ENCODE measurements at regions not wholly inside any gene's neighbourhood (a gene's known extent, or its start where the extent isn't known, plus 50 kb on each side); places are given as distances from the start of the nearest gene placed in this dataset.

DNA sequence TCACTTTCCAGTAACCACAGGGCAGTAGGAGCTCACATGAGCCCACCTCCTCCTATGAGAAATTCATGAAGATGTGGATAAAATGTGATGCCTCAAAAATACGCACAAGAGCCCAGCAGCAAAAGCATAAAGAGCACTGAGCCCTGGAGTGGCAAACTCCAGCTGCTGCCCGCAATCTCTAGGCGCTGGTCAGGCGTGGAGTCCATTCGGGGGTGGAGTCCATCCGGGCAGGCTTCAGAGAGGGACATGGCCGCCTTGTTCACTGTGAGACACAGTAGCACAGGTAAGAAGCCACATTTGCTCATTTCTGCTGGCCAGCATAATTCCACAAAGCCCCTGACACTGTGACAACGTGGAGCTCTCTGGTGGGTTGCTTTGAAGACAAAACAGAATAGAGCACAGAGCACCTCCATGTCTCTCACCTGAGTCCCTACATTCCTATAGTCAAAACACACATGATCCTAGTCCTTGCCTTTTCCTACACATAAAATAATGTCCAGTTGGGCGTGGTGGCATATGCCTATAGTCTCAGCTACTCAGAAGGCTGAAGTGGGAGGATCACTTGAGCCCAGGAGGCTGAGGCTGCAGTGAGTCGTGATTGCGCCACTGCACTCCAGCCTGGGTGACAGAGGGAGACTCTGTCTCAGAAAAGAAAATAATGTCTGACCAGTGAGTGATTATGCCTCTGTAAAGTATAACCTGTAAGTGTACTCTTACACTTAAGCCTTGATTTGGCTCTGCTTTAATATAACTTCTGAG lies 365.2 kb downstream of the GADD45G start:
- no peak for DNase-seq (ENCODE audit: low spot score)

DNA sequence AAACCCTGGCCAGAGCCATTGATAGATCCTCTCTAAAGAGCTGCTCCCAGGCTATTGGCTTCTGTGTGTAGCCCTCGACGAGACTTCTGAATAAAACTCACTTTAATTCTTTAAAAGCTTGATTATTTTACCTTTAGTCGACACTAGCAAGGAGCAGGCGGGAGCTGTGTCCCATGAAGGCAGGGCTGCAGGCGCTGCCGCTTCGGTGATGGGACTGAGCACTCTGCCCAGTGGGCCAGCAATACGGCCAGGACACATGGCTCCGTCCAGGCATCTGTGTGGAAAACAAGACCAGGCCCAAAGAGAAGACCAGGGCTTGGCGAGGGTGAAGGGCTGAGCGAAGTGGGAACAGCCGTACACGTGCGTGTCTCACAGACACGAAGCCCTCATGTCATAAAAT lies 365.9 kb downstream of the GADD45G start:
- DNase-seq (ENCODE audit: low spot score): no peak

DNA sequence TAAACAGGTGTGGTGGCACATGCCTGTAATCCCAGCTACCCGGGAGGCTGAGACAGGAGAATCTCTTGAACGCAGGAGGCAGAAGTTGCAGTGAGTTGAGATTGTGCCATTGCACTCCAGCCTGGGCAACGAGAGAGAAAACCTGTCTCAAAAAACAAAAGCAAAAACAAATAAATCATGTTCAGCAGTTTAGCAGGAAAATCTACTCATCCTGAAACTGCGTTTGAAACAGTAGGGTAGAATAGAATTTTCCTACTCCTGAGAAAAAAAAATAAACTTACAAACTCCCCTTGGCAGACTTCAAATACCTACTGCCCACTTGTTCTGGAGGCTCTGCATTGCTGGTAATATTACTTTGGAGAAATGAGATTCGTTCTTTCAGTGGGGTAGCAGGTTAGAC lies 367.7 kb downstream of the GADD45G start:
- DNase-seq (ENCODE audit: low spot score): no peak

DNA sequence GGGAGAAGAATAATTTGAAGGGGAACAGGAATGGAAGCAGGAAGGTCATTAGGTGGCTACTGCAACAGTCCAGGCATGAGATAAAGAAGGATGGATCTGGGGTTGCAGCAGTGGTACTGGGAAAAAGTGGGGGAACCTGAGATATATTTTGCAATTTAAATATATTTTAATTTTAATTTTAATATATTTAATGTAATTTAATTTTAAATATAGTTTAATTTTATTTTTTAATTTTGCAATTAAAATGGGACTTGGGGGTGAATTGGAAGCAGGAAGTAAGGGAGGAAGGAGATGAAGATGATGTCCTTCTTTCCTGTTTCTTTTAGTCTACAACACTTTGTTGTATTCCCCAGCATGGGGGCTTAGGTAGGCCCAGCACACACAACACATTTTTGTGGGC lies 369.8 kb downstream of the GADD45G start:
- DNase-seq (ENCODE audit: low spot score): no peak

DNA sequence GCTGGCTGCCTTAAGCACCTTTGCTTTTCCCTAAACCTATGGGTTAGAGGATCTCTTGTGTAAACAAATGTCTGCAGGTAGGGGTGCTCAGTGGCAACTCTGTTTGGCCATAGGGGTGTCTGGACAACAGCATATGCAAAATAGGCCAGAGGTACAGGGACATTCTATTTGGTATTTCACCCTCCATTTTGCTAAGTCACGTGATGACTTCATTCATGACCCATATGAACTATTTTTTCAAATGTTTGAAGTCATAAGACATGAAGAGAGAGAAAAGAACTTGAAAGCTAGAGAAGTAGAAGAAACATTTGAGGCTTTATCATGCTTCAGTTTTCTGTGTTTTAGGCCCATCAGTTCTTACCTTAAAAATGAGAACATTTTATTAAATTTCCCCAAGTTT lies 370.2 kb downstream of the GADD45G start:
- DNase-seq (ENCODE audit: low spot score): no peak

DNA sequence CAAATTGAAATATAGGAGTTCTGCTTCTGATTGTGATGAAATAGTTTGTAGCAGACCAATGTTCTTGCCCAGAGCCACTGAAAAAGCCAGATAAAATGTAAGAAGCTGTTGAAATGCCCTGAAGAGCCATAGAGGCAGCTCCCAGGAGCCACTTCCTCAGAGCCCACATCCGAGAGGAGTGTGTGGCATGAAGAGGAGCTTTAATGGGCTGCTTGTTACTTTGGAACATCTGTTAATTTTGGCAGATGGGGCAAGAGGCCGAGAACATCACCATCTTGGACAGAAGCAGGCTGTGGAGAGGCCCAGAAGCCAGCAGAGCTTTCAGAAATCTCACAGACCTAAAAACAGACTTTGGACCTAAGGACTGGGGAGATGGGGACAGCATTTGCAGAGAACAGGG lies 370.8 kb downstream of the GADD45G start:
- no peak for DNase-seq (ENCODE audit: low spot score)

DNA sequence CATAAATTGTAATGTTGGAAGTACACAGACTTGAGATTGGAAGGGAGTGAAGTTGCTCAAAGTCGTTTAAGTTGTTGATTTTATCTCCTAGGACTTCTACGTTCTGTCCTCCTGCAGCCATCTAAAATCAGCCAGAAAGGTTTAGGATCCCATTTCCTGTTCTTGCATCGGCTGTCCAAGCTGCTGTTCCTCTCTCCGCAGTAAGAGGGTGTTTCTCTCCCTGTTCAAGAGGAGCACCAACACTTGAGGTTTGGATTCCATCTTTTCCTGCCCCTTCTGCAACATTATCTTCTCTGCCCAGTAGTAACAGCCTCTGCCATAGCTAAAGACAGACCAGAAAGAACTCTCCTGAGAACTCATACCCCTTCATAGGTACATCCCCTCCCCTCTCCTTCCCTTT lies 373.4 kb downstream of the GADD45G start:
- peak; percentile 29 for DNase-seq (ENCODE audit: low spot score)

DNA sequence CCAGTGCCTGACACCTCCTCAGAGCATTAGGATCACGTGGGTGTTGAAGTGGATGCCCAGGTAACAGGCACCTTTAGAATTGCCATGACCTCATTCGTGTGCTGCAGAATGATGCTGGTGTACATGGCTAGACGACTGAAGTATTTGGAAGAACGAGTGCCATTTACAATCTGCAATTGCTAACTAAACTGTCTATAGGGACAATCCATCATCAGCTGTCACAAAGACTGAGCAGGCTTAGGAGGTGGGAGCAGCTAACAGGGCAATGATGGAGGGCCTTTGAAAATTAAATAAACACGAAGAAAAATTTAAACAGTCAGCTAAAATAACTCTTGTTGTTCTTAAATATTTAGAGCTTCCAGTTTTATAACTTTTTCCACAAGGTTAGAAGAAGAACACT lies 375.8 kb downstream of the GADD45G start:
- DNase-seq (ENCODE audit: low spot score): no peak

DNA sequence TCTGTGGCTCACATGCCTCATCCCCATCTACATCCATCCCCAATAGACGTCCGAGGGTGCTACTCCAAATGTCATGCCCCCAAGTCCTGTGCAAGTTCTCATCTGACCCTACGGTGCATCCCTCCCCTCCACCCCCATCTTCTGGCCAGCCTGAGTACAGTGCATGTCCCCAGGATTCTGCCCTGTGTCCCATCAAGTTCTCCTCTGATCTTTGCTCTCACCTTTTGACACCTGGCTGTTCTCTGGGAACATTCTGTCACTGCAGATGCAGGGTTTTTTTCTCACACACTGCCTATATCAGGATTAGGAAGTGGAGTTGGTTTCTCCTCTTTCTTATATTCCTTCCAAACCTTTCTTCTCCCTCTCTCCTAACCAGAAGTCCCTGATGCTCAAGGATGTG lies 377.2 kb downstream of the GADD45G start:
- no peak for DNase-seq (ENCODE audit: low spot score)

DNA sequence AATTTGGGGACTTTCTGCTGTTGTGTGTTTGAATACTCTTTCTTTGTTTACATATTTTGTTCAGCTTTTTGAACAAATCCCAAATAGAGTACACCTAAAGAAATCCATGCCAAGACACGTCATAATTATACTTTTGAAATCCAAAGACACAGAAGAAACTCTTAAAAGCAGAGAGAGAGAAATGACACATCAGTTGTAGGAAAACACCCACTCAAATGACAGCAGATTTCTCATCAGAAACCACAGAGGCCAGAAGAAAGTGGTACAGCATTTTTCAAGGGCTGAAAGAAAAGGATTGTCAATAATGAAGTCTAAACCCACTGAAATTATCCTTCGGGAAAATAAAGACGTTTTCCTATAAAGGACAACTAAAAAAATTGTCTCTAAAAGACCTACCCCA lies 378.6 kb downstream of the GADD45G start:
- no peak for DNase-seq (ENCODE audit: low spot score)

DNA sequence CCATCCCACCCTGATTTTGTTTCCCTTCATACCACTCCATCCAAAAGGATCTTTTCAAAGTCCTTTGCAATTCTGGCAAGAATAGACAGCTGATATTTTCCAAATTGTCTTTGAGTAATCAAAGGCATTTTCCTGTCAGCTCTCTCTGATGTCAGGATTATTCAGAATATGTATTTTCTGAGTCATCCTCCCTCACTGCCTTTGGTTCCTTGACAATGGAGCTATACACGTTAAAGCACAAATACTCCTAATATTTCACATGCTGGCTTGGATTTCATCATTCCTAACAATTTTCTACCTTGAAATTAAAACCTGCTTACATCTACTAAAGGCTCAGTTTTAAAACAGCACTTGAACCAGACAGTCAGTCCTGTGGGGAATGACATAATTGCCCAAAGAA lies 379.4 kb downstream of the GADD45G start:
- DNase-seq (ENCODE audit: low spot score): peak; percentile 33

DNA sequence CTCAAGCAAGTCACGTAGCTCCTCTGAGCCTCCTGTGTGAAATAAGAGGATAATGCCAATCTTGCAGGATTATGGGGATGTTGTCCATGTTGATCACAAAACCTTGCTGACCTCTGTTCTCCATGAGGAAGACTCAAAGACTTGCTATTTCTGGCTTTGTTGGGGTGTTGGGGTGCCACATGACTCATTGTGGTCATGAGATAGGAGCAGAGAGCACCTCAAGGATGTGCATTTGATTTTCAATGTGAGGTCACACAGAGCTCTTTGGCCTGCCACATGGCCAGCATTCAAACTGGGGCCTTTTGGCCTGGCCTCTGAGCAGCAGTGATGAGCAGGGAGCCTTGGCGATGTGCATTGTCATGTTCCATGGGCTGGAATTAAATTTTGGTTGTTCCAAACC lies 380.3 kb downstream of the GADD45G start:
- DNase-seq (ENCODE audit: low spot score): no peak

DNA sequence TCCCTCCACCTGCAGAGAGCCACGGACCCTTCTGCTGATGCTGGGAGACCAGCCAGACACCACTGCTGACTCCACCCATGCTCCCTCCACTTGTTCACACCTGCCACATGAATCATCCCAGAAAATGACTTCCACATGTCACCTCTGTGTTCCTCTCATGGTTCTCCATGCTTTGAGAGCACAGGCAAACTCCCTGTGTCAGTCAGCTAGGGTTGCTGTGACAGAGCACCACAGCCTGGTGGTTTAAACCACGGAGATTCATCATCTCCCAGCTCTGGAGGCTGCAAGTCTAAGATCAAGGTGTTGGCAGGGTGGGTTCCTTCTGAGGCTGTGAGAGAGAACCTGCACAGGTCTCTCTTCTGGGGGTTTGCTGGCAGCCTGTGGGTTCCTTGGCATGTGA lies 381.4 kb downstream of the GADD45G start:
- no peak for DNase-seq (ENCODE audit: low spot score)

DNA sequence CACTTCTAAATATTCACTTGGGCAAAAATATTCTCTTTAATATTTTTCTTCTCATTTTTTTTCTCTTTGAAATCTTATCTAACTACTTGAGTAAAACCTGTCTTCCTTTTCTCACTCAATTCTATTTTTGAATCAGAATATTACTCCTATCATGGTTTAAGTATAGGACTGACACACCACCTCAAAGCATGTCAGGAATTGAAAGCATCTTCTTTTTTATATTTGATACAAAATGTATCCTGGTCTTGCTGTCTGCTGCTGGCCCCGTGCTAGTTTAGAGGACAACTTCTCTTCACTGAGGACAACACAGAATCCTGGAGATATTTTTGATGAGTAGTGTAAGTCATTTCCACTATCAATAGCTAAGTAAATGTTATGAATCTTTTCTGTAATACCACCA lies 383.6 kb downstream of the GADD45G start:
- DNase-seq (ENCODE audit: low spot score): no peak

DNA sequence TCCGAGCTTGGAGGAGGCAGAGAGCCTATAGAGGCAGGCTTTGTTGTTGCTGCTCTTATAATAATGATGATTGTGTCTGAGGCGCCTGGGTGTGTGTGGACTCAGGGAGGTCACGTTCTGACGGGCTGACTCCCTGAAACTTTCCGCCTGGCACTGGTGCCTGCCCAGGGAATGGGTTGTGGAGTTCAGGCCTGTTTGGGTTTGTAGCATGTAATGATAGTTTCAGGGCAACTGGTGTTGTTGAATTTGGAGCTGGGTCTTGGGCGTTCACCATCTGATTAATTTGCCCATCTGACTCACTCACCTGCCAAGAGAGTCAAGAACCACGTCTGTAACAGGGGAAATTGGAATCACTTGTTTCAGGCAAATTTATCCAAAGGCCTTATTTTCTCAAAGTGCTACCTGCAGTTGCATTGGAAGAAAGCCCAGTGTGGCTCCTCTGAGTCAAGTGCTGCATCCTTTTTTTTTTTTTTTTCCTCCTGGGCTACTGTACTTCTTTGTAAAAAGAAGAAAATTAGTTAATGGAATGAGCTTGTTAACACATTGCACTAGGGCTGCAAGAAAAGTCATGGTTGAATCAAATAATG lies 386.5 kb downstream of the GADD45G start:
- DNase-seq (ENCODE audit: low spot score): no peak

DNA sequence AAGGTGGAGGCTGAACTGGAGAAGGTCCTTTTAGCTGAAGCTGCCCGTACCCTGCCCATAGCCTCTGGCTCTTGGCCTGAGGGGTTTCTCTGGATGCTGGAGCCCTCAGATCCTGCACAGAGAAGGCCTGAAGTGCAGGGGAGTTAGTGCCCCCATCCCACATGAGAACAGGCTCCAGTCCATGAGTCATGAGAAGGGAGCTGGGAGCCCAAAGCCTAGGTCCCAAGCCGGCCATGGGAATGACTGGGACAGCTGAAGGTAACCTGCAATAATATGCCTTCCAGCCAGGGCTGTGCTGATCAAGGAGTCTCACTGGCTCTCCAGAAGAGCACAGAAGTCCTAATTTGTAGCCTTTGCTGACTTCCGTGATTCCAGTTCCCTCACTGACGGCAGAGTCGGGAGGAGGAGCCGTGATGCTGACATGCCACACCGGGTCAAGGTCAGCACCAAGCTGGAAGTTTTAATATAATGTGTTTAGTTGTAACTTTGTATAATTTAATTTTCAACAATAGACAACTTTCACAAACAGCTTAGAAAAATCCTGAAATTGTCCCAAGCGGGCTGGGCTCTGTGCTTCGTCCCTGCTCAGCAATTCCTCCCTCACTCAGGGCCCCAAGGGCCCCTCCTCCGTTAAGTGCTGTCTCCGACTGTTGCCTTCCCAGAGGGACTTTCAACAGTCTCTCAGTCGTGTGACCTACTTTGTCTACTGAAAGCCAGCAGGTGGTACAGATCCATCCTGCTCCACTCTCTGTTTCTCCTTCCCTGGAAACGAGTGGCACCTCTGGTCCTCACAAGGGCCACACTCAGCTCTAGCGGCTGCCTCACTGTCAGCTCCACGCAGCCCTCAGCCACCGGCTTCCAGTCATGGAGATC lies 387.8 kb downstream of the GADD45G start:
- no peak for DNase-seq (ENCODE audit: low spot score)

DNA sequence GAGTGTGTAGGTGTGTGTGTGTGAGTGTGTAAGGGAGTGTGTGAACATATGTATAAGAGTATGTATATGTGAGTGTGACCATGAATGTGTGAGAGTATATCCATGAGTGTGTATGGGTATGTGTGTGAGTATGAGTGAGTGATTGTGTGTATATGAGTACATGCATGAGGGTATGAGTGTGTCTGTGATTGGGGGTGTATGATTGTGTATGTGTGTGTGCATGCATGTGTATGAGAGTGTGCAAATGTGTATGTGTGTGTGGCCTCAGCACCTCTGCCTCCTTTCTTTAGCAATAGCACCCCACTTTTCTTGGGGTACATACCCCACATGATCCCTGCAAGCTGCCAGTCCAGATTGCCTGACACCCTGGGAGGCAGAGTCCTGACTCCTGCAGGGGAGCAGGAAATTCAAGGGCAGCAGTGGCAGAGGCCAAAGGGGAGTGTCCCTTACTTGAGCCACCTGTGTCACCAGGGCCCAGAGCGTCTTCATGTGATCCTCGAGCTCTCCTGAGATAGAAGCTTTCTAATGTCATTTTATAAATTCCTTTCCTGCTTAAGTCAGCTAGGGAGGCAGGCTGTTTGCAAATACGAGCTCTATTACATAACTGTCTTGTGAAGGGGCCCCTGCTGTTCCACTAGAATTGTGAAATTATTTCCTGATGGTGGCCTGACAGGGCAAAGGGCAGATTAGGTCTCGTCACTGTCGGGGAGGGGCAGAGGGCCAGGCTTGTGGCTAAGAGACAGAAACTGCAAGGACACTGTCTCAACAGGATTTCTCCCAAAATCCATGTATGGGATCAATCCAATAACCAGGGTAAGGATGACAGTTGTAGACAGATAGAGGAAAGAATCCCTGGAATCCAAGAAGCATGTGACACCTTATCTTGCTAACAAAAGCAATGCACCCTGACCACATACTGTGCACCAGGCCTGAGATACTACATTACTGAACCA lies 389.1 kb downstream of the GADD45G start:
- peak; percentile 23 for DNase-seq (ENCODE audit: low spot score)

DNA sequence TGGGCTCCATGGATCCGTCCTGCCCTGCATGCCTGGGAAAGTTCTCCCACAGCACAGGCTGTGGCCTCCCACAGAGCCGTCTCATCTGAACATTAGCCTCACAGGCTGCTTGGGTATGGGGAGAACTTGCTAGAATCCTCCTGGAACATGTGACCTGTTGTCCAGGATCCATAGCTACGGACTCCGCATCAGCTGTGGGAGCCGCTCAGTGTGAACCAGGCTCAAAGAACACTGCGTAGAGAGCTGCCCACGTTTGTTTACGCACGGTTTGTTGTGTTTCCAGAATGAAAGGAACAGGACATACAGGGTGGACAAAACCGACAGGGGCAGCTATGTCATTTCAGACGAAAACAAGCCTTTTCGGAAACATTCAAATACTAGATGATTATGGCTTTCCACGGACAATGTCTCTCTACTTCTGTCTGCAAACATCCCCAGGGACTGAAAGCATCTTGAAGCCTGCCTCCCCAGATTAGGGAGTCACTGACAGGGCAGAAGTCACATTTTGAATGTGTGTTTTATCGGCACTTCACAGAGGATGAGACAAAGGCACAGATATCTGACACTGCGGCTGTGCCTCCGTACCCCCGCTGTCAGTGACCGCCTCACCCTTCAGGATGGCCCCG lies 390.3 kb downstream of the GADD45G start:
- DNase-seq (ENCODE audit: low spot score): no peak

DNA sequence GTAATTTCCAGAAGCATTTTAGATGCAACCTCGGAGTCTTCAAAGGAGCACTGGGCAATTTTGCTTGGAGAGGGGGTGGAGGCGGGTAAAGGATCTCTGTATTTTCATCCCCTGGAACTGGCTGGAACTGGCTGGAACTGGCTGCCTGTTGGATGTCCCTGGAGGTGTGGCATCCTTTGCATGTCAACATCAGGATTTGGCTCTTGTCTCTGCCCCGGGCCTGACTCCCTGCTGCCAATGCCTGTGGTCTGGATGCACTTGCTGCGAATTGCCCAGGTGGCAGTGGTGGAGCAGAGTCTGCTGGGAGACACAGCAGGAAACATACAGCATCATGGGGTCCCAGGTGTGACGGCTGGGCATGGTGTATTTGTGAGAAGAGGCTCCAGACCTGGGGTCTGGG lies 391.3 kb downstream of the GADD45G start:
- DNase-seq (ENCODE audit: low spot score): peak; percentile 49

DNA sequence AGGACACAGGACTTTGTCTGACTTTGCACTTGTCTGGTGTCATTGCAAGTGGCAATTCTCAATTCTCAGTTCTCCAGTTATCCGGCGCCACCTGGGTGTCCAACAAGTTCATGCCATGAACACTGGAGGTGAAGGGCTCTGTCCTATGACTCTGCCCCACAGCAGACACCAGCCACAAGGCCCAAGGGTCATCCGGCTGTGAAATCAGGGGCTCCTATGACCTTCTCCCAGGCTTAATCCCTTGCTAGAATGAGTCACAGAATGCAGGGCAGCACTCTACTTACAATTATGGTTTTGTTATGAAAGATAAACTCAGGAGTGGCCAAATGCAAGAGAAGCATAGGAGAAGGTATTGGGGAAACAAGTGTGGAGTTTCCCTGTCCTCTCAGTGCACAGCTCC lies 392.0 kb downstream of the GADD45G start:
- peak; percentile 48 for DNase-seq (ENCODE audit: low spot score)

DNA sequence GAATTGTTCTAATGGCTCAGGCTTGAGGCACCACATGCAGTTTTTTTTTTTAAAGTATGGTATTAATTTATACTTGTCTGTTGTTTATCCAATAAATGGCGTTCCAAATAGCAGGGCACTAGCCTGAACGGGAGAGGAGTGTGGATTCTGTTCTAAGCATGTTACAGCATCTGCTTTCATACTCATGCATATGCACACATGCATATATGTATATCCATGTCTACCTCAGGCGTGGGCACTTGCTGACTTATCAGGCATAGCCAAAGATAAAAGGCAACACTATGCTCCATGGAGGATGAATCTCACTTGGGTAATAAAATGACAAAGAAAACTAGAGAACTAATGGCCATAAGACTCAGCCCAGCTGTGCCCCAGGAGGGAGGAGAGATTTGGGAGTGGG lies 393.8 kb downstream of the GADD45G start:
- no peak for DNase-seq (ENCODE audit: low spot score)

DNA sequence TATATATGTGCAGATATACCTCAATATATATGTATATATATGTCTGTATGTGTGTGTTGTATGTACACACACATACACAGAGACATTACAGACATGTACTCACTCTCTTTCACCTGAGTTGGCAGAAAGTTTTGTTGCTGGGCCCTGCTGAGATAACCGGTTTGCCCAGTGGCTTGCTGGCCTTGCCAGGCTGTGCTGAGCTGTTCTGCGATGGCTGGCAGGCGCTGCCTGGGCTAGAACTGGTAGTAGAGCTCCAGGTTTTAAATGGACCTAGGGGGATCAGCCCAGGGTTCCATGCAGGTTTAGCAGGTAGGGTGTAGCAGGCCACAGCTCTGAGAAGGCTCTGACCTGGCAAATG lies 394.3 kb downstream of the GADD45G start:
- DNase-seq (ENCODE audit: low spot score): no peak
